ENCODE measurements at regions not wholly inside any gene's neighbourhood (a gene's known extent, or its start where the extent isn't known, plus 50 kb on each side); places are given as distances from the start of the nearest gene placed in this dataset.

DNA sequence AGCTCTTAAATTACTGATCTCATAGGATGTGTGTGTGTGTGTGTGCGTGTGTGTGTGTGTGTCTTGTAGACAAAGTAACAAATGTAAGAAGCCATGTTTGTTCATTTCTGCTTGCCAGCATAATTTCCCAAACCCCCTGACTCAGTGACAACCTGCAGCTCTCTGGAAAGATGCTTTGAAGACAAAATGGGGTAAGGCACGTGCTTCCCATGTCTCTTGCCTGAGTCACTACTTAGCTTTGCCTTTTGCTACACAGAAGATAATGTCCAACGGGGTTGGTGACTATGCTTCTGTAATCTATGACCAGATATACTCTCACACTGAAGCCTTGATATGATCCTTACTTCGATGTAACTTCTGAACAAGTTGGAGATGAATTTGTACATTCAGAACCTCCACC, 332.0 kb downstream of the SLC4A3 start:
- Histone ChIP-seq H3K4me1 (peaks cover 5 to 14% of the 10 kb centered on the region in 2 donors), H3K4me3 (replicated peaks in 1 of 3) (no peak overlapping the region), H3K27ac (no peak overlapping the region), H3K27me3 (no peaks in the 10 kb centered on the region), H3K36me3 (no peaks in the 10 kb centered on the region), H3K9me3 (no peaks in the 10 kb centered on the region)
- DNase-seq: no peak
- intact Hi-C loops (cut with DNase I): no loop called here
- TF ChIP-seq, protein P1, sequence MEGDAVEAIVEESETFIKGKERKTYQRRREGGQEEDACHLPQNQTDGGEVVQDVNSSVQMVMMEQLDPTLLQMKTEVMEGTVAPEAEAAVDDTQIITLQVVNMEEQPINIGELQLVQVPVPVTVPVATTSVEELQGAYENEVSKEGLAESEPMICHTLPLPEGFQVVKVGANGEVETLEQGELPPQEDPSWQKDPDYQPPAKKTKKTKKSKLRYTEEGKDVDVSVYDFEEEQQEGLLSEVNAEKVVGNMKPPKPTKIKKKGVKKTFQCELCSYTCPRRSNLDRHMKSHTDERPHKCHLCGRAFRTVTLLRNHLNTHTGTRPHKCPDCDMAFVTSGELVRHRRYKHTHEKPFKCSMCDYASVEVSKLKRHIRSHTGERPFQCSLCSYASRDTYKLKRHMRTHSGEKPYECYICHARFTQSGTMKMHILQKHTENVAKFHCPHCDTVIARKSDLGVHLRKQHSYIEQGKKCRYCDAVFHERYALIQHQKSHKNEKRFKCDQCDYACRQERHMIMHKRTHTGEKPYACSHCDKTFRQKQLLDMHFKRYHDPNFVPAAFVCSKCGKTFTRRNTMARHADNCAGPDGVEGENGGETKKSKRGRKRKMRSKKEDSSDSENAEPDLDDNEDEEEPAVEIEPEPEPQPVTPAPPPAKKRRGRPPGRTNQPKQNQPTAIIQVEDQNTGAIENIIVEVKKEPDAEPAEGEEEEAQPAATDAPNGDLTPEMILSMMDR (IDR thresholded peaks at IDR 0.05): no peak
- no peak for TF ChIP-seq POLR2A (IDR thresholded peaks at IDR 0.05)
- WGBS, 2 donors: 94 to 97% methylated on average over 4 of the region's 4 CpGs

DNA sequence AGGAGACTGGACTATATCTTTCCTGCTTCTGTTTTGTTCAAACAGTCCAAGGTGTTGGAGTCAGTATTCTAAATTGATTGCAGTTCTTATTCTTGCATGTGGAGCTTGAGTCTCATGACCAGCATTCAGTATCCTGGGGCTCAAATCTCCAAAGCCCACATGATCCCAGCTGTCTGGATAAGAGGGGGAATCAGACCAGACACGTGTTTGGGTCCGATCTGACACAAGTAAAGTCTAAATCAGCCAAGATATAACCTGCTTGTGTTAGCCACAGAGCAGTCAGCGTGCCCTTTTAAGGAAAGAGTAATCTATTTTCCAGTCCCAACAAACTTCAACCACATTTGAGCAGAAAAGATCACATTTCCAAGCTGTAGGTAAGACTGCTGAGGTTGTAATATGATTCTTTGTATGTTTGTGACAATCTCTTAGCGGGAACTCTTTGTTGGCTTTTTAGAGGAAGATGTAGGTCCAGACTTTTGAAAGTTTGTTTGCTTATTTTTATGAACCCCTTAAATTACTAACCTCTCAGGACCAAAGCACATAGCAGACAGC, 334.6 kb downstream of the SLC4A3 start:
- DNase-seq: no peak
- no peaks in the 10 kb centered on the region for H3K27me3 ChIP-seq
- H3K27ac ChIP-seq: no peak overlapping the region
- 75 to 83% methylated on average over 4 of the region's 4 CpGs for WGBS, 2 donors
- no peak overlapping the region for H3K4me3 ChIP-seq (replicated peaks in 1 of 3)
- no peaks in the 10 kb centered on the region for H3K9me3 ChIP-seq
- peaks cover 5 to 14% of the 10 kb centered on the region in 2 donors for H3K4me1 ChIP-seq
- no peaks in the 10 kb centered on the region for H3K36me3 ChIP-seq
- intact Hi-C loops (cut with DNase I): no loop called here
- TF ChIP-seq, protein P1 (IDR thresholded peaks at IDR 0.05): no peak
- no peak for TF ChIP-seq POLR2A (IDR thresholded peaks at IDR 0.05)

DNA sequence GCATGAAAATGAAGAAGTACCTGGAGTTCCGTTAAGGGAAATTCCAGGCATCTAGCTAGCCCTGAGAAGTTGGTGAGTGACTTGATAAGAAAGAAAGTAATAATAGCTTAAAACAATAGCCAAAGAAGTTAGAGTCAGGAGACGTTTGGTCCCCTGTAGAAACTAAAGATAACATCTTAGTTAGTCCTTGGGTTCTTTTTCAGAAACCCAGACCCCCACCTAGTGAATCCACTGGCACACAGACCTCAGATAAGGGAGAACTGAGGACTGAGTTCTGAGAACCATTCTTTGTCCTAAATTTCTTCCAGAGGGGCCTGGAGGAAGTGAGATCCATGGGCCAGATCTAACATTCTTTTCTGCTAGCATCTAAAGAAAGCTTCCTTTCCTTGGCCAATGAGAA, 335.4 kb downstream of the SLC4A3 start:
- Histone ChIP-seq H3K4me1 (peaks cover 5 to 13% of the 10 kb centered on the region in 2 donors), H3K27ac (no peak overlapping the region), H3K4me3 (replicated peaks in 1 of 3) (no peak overlapping the region), H3K27me3 (no peaks in the 10 kb centered on the region), H3K9me3 (no peaks in the 10 kb centered on the region), H3K36me3 (no peaks in the 10 kb centered on the region)
- TF ChIP-seq, protein P1 (IDR thresholded peaks at IDR 0.05): no peak
- TF ChIP-seq POLR2A (IDR thresholded peaks at IDR 0.05): no peak
- intact Hi-C loops (cut with DNase I): no loop called here
- WGBS, 2 donors: 86 to 89% methylated on average over 2 of the region's 2 CpGs
- no peak for DNase-seq

DNA sequence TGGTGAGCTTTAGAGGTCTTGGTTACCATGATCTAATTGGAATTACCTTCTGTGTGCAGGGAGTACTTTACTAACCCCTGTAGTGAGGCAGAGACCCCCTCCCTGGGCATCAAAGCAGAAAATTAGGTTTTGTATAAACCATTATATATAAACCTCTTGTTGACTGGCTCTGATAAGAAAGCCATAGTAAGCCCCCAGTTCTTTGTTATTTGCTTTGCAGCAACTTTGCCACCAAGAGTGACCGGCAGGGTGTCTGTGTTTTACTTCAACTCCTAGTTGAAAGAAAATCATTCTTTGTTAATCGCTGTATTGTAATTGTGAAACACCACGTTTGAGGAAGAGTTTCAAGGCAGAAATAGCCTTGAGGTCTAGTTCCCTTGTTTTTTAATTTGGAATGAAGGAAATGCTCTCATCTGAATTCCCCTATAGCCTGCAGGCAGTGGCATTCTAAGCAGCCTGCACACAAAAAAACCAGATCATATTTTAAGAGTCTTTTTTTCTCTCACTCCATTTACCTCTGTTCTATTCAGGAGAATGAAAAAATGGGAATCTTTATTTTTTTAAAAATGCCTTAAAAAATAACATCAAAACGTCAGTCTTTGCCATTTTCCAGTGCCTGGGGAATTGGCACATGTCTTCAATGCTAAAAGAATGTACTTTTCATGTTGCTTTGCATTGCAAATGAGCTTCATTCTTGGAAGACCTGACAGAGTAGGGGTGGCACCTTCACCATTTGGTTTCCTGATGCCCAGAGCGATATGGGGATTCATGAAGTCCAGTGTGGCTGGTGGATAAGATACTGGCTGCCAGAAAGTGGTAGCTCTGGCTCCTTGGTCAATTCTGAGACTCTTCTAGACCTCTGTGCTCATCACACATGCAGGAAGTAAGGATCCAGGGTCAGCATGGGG, 338.1 kb downstream of the SLC4A3 start:
- TF ChIP-seq, protein P1 (IDR thresholded peaks at IDR 0.05): no peak
- no peak for TF ChIP-seq POLR2A (IDR thresholded peaks at IDR 0.05)
- Histone ChIP-seq H3K9me3 (no peaks in the 10 kb centered on the region), H3K4me1 (no peaks in the 10 kb centered on the region), H3K27ac (no peak overlapping the region), H3K36me3 (no peaks in the 10 kb centered on the region), H3K27me3 (no peaks in the 10 kb centered on the region), H3K4me3 (replicated peaks in 1 of 3) (no peak overlapping the region)
- no peak for DNase-seq
- WGBS, 2 donors: 67 to 70% methylated on average over 5 of the region's 5 CpGs
- intact Hi-C loops (cut with DNase I): no loop called here

Data from thyroid gland (tissue), 4 donors.